SK-N-MC (cell line): ENCODE measurements at regions not wholly inside any gene's neighbourhood (a gene's known extent, or its start where the extent isn't known, plus 50 kb on each side); places are given as distances from the start of the nearest gene placed in this dataset.

ENCODE experiments used
- EZH2 ChIP-seq: fragments of 200-600 bp; sonication (generic); IDR thresholded peaks from one replicate; pipeline ENCODE4 v1.6.1; 2017; ENCODE audit warnings: antibody characterized with exemption
- POLR2AphosphoS5 ChIP-seq: IDR thresholded peaks from 2 replicates; pipeline ENCODE4 v1.6.1; 2012; ENCODE audit warnings: mild to moderate bottlenecking, low read depth, low read length, borderline replicate concordance

DNA sequence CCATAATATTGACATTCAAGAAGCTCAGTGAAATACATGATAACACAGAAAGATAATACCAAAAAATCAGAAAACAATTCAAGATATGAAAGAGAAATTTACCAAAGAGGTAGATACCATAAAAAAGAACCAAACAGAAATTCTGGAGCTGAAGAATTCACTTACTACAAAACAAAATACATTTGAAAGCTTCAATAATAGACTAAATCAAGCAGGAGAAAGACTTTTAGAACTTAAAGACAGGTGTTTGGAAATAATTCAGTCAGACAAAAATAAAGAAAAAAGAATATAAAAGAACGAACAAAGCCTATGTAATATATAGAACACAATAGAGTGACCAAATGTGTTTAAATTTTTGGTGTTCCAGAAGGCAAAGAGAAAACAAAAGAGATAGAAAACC lies 158.7 kb downstream of the MOBP start:
- no peak for TF ChIP-seq POLR2AphosphoS5
- TF ChIP-seq EZH2 = no peak
